ENCODE measurements at regions not wholly inside any gene's neighbourhood (a gene's known extent, or its start where the extent isn't known, plus 50 kb on each side); places are given as distances from the start of the nearest gene placed in this dataset.

DNA sequence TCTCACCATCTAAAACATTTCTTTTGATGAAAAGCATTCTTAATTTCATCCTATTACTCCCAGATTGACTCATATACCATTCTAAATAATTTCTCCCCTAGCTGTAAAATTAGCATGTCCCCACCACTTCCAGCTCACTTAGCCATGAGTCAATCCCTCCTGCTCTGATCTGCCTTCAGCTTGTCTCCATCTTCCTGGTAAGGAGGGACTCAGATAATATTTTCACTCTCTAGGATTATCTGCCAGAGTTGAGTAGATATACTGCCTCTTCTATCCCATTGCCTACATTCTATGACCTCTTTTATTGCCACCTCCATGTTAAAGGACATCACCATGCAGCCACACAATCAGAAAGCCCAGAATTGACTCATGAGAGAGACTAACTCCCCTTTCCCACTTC lies 348.8 kb upstream of the POU3F2 start:
- DNase-seq = no peak

DNA sequence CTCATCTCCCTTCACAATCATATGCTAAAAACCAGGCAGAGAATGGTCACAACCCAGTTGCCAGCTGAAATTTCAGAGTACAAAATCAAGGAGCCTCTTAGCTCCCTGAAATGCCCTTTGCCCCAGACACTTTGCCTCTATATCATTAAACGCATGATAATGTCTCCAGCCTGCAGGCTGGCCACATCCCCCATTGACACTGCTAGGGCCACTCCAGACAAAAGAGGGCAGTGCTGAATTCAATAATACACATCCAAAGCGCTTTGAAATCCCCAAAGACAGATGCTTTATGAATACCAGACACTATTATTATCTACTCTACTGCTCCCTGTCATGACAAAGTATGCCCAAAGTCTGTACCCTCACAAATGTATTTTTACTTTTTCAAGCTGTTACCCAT lies 348.3 kb upstream of the POU3F2 start:
- no peak for DNase-seq

DNA sequence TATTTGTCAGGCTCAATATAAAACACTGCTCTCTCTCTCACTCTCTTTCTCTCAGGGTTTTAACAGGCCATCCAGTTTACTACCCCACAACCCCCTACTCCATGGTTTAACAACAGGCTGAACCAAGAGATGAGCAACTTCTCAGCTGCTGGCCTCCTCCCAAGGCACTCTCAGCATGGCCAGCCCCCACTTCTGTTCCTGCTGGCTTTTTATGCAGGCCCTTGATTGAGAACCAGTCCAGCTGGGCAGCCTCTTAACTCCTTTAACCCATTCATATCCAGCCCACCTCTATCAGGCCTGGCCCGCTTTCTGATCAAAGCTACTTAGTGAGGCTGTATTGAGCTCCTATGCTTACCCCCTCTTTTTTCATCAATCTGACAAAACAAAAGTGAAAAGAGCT lies 346.8 kb upstream of the POU3F2 start:
- no peak for DNase-seq

DNA sequence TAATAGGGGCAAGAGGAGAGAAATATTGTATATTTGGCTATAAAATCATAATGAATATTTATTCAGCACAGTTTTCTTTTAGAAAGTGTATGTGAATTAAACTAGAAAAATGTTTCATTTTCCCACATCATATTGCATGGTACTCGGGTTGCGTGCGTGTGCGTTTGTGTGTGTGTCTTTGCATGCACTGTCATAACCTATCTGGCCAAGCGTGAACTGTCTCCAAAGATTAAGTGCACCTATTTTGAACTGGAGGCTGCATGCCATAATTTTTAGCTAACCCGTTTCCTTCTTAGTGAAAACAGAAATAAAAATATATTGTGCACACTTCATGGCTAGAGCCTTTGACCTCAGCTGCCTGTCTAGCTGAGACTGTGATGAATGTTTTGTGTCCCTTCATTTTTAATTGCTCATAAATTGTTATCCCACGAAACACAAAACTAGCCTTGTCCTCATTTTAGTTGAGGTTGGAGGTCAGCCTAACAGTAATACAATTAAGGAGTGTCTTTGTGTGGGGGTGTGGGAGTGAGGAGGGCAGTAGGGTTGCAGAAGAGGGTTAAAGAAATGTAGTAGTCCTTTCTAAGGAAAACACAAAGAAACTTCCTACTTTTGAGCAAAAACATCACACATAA lies 336.1 kb upstream of the POU3F2 start:
- no peak for DNase-seq

DNA sequence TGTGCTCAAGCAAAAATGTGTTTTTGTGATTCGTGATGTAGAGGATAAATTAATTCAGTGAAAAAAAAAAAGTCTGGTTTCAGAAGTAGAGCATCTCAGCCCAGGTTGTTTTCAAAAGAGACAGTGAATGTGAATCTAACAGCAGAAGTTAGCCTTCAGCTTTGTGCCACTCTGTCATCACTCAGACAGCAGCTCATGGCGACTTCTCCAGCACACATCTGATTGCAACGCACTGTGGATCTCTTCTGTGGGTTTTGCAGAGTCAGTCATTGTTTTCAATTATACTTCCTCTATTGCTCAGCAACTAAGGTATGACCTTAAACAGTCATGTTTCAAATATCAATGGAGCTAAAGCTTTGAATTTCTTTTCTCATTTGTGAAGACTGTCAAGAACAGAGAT lies 335.5 kb upstream of the POU3F2 start:
- DNase-seq = no peak

DNA sequence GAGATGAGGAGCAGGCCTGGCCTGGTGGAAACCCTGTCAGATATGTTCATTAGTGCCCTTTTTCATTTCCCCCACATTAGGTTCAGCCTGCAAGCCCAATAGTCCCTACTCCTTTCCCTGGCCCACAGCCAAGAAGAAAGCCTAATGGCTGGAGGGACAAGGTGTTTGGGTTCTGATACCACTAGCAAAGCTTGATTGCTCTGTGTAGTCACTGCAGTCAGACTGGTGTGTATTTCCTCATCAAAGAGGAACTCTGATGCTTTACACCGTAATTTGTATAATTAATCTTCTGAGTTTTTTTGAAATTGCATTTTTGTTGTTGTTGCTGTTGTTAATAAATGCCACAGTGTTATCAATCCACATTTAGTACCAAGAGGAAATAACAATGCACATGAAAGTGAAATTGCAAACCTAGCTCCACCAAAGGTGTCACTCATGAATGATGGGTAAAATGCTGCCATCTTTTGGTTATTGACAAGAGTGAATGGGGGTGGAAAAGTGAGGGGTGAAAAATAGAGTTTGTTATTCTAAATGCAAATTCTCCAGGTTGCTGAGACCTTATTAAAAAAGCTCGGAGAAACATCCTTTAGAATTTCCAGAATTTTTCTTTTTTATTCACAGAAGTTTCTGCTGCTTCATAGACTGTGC lies 320.2 kb upstream of the POU3F2 start:
- DNase-seq = no peak

DNA sequence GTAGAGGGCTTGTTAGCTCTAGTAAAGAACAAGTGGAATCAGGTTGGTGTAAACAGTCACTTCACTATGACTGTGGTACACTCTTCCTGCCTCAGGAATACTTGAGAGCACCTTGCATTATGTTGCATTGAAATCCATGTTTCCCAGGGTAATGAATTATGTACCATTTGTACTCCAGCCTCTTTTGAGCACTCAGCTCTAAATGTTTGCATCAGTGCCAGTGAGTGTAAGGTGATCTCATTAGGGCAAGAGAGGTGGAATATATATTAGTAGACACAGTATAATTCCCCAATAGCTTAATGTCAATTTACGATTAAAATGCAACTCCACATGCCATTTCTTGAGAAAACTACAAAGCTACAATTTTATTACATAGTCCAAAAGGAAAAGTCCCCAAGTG lies 319.6 kb upstream of the POU3F2 start:
- DNase-seq = no peak

DNA sequence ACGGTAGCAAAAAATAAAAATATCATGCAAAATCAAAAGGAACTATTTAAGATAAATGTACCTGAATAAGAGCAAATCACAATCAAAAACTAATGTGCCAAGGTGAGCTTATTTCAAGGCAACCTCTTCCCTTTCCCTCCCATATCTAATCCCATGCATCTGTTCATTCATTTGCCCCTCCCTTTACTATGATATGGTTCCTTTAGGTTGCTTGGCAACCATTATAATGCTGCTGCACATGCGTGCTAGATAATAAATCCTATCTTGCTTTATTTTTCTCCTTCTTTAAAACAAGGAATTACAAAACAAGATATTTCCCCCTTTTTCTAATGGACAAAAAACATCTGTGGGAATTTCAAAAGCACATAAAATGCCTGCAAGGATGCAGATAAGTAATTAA lies 318.2 kb upstream of the POU3F2 start:
- DNase-seq = no peak

DNA sequence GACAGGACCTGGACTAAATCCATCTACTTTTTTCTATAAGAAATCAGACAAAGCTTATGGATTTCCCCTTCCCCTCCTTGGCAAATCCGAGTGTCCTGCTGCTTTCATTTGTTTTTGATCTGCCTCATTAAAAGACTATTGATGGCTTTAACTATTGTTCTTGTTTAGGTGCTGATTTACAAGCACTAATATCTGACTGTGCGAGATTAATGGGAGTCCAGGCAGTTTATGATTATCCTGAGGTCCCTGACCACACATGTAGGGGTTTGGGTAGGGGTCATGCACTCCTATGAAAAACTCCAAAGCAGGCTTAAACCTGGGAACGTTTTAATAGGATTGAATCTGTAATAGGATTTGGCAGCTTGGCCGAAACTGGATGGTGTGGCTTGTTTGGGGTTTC lies 317.5 kb upstream of the POU3F2 start:
- DNase-seq = no peak

DNA sequence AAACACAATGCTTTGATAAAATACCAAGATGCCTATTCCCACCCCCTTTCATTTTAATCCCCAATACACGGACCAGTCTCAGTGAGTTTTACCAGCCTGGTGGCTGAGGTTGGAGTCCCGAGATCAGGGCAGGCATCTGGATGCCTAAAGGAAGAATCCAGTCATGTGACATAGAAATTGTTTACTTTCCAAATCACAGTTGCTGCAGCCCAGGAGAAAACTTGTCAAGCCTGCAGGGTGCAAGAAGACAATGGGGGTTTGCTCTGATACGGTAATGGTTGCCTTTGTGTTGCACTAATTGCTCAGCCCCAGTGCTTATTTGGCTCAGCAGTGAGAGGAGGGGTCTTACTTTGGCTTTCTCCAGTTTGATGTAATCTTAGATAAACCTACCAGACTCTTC lies 308.5 kb upstream of the POU3F2 start:
- no peak for DNase-seq

DNA sequence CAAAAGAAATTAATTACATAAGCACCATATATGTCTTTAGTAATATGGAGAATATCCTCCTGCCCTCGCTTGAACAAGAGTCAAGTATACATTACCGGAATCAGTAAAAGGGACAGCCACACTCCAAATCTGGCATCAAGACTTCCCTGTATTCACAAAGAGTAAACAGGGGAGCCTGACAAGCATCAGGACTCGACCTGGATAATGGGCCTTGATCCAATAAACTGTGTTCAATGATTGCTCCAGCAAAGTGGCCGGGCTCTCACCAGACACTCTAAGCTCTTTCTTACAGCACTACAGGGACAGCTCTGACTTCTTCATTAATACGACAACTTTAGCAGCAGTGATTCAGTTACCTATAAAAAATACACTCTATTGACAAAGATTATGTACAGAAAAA lies 307.9 kb upstream of the POU3F2 start:
- no peak for DNase-seq

DNA sequence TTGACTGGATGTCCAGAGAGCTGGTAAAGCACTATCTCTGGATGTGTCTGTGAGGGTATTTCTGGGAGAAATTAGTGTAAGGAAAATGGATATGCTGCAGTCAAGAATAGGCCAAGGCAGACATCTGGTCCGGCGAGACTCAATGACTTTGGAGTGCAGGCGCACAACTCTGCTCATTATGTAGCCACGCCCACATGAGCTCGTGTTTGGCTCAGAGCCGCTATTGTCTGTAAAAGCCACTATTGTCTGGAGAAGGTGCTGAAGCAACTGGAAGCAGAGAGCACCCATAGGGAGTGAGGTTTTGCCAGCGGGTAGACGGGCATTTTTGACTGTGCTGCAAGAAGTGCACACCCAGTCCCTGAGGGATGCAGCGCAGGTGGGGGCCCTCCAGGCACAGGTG lies 305.0 kb upstream of the POU3F2 start:
- no peak for DNase-seq

DNA sequence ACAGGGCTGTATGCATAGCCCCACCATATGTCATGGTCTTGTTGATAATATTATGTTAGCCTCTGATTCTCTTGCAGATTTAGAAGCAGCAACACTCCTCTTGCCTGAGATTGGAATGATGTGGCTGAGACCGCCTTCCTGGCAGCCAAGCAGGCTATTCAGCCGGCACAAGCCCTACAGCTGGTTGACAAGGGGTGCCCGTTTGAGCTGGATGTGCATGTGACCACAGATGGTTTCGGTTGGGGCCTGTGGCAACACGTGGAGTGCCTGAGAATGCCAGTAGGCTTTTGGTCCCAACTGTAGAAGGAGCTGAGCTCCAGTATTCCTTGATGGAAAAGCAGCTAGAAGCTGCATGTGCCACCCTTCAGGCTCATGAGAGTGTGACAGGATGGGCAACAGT lies 303.6 kb upstream of the POU3F2 start:
- no peak for DNase-seq

DNA sequence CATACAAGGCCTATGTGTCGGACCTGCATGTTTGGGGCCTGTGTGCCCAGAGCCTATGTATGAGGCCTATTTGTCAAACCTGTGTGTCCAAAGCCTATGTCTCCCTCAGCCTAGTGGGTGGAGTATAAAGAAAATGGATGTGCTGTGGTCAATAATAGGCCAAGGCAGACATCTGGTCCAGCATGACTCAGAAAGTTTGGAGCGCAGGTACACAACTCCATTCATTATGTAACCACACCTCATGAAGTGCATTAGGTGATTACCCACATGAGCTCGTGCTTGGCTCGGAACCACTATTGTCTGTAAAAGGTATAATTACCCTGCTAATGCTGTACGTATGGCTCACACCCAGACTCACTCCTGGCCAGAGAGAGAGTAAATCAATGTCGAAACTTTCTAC lies 302.4 kb upstream of the POU3F2 start:
- DNase-seq = no peak

DNA sequence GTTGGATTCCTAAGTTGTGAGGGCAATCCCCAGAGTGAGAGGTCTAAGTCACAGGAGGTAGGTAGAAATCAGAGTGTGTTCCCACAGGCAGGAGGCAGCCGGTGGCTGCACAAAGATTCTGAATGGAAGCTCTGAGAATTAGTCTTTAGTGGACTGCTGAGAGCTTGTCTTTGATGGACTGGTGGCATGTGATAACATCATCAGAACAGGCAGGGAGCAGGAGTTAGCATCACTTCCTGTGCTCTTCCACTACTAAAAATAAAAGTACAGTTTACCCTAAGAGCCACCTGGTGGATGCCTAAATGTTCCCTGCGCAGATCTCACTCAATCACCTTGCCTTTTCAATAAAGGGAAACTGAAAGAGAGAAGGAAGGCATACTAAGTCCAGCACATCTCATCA lies 294.6 kb upstream of the POU3F2 start:
- no peak for DNase-seq

DNA sequence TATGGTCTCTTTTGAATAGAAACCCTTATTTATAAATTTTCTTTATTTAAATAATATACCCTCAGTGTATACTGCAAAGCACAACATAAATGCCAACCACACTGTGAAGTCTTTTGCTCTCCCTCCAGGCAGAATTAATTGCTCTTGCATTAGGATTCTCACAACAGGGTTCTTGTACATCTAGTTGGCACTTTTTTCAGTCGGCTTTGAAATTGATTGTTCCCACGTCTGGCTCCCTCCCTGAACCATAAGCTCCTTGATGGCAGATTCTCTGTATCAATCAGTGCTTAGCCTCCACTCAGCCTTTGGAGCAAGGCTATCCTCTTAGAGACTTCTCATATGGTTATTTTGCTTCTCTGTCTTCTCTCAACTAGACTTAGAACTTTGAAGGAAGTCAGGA lies 288.0 kb upstream of the POU3F2 start:
- no peak for DNase-seq

DNA sequence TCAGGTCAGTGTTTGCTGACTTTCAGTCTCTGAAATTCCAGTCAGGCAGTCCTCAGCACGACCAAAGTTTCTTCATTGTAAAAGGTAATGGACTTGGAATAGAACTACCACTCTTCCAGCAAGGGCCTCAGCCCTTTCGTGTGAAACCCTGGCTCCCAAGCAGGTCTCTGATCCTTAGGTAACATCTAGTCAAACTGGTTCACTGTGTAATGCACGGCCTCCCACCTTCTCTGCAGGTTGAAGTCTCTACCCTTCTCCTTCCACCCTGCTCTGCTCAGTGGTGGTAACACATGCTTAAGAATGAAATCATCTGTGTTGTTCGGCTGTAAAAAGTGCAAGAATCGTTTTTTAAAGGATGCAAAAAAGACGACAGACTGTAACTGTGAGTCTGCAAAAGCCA lies 287.2 kb upstream of the POU3F2 start:
- no peak for DNase-seq

DNA sequence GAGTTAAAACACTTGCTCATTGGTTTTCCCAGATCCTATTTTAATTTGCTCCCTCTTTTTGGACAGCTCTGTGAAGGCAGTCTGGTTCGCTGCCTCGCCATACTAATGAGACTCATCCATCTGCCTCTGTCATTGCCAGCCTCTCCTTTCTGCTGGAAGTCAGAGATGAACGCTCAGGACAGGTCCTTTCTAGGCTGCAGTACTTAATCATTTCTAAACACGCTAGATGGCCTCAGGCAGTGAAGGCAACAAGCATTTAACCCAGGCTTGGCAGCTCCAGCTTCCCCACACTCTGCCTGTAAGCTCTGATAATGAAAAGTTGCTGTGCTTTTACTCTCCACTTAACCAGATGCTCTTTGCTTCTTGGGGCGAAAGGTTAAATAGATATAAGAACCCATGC lies 286.7 kb upstream of the POU3F2 start:
- DNase-seq = no peak

DNA sequence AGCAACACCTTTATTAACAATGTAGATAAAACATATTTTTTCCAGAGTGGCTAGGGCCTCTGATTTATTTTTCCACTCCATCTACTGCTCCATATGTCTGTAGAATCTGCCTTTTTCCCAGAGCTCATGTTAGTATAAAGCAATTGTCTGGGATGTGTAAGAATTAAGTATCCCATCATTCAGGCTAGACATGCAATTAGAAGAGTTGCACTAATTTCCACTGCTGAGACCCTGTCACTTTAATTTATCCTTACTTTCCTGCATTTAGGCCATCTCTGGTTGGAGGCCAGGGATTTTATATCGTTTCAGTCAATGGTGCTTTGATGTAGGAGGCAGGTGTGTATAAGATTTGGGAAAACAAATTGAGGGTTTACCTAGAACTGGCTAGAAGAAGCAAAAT lies 286.1 kb upstream of the POU3F2 start:
- DNase-seq = no peak

DNA sequence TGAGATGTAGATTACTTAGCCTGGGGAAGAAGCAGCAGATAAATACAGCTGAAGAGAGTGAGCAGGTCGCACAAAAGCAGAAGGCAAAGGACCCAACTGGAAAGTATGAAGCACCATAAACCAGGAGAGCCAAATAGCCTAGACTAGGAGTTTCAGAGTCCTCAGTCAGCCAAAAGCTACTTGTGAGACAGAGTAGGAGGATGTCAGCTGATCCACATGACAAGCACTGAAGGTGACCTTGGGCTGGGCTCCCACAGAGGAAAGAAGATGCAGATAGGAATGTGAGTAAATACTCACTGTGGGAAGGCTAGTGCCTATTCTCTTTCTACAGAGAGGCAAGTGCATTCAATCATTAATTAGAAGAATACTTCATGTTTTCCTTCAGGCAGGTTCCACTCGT lies 274.0 kb upstream of the POU3F2 start:
- no peak for DNase-seq

DNA sequence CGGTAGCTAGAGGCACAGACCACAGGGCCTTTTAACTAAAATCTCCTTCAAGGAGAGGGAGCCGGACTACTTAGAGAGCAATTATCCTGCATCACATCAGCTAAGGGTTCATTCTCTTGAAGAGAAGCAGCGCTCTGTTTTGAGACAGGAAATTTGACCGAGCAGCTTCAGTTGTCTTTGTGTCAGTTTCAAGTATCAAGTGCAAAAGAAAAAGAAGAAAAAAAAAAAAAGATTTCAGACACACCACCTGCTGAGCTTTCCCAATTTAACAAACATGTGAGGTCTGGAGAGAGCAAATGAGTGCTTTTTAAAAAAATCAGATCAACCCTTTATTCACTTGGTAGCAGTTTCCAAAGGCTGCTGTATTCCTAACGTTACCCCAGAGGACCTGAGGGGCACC lies 273.5 kb upstream of the POU3F2 start:
- DNase-seq = no peak

DNA sequence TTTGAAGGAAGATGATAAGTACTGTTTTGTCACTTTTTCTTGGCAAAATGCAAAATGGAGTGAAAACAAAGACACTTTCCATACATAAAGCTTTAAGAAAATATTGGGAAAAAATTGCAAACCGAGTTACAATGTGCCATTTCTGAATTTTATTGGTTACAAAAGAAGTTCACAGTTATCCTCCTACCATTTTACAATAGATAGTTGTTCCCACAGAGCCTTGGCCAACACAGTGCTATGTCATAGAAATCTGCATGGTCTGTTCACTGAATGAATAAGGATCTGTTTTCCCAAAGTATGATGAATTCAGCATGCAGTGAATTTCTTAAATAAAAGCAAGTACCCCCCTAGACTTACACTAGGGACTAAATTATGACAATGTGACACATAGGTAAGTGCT lies 268.2 kb upstream of the POU3F2 start:
- DNase-seq = no peak

DNA sequence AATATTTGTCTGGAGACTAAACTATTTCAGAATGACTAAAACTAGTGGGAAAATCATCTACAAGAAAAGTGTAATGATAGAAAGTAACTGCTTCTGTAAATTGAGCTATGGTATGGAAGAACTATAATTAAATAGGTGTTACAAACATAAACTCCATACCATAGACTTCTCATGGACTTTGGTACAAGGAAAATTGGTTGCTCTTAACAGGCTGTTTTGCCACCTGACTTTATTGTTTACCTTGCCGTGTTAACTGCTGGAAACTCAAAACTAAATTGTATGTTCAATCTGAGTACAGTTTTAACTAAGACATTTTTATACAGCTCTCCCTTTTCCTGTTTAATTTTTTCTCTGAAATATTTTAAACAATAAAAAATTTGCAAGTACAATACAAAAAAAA lies 261.8 kb upstream of the POU3F2 start:
- no peak for DNase-seq

DNA sequence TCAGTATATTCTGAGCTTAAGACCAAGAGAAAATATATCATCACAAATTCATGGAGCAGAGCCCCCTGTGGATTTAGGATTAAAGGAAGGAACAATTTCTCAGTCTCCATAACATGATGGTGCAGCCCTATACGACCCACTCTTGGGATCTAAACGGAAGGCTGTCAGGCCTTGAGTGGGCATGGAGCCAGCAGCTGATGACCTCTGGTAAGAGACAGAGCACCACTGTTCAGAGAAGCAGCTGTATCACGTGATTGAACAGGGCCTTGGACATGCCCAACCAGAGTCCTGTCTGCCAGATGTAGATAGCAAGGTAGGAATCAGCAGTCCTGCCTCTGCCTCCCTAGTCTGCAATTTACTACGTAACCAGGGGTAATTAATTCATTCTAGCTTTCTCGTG lies 259.4 kb upstream of the POU3F2 start:
- DNase-seq = no peak

DNA sequence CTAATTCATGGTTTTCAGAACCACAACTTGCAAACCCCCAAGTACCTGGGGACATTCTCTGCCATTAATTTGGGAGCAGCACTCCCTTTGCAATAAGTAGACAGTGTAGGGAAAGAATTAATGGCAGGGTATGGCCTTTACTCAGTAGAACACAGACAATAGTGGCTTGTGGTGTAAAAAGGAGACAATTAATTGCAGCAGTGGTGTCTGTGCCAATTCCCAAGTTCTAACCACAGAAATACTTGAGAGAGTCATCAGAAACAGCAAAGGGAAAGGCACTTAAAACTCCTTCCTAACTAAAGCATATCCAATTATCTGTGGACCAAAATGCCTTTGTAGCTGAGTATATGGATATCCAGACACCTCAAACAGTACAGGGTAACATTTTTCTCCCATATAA lies 257.6 kb upstream of the POU3F2 start:
- DNase-seq = no peak

DNA sequence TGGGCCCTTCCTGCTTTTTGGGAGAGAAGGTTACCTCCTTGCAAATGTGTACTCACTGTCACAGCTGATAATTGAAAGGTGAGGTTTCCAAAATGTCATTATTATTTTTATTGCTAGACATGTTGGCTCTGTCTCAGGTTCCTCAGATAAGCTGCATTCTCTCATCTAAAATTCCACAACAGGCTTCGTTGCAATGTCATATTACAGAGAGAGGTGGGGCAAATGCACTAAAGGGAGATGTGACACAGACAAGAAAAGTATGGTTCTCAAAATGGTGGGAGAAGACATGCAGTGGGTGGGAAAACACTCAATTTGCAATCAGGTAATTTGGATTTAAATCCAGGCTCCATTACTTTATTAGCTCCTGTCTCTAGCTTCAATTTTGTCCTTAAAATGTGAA lies 256.4 kb upstream of the POU3F2 start:
- no peak for DNase-seq

Data from CD4-positive, alpha-beta T cell treated with Interferon gamma for 1 hour (primary cell).